Adrenal gland (tissue), 9 donors: ENCODE measurements at regions not wholly inside any gene's neighbourhood (a gene's known extent, or its start where the extent isn't known, plus 50 kb on each side); places are given as distances from the start of the nearest gene placed in this dataset.

Experiments used
- DNase-seq, 7 donors: peaks; one replicate each; pipeline ENCODE4 v3.0.0-alpha.2; 2019 to 2020
- H3K27ac ChIP-seq, 5 donors: fragments of 200-600 bp; sonication (generic) in 4 of 5; 1 replicate in 3 of 5; 2 replicates in 2 of 5; pipeline versions ENCODE4 v1.5.1 to v1.8.0; 2016 to 2020; ENCODE audit warnings: mild to moderate bottlenecking in 1 of 5
- H3K27me3 ChIP-seq: fragments of 200-600 bp; 2 replicates; pipeline ENCODE4 v1.8.0; 2021
- H3K36me3 ChIP-seq, 2 donors: fragments of 200-600 bp; replicated peaks in 1 of 2; 1 replicate in 1 of 2; 2 replicates in 1 of 2; pipeline versions ENCODE4 v1.5.1 to v1.8.0; 2018 to 2022
- H3K4me1 ChIP-seq, 2 donors: fragments of 200-600 bp; replicated peaks in 1 of 2; 1 replicate in 1 of 2; 2 replicates in 1 of 2; pipeline versions ENCODE4 v1.5.1 to v1.8.0; 2018 to 2021
- H3K4me3 ChIP-seq, 4 donors: fragments of 200-600 bp; sonication (generic) in 3 of 4; one replicate each; pipeline ENCODE4 v1.5.1; 2016 to 2018
- H3K9me3 ChIP-seq, 3 donors: fragments of 200-600 bp; sonication (generic) in 1 of 3; replicated peaks in 1 of 3; 1 replicate in 2 of 3; 2 replicates in 1 of 3; pipeline versions ENCODE4 v1.5.1 to v1.8.0; 2016 to 2021
- CTCF ChIP-seq, 6 experiments: fragments of 450-650 bp in 4 of 6; fragments of 200-600 bp in 2 of 6; sonication (generic) in 1 of 6; IDR thresholded peaks; 1 replicate in 5 of 6; 2 replicates in 1 of 6; pipeline versions ENCODE4 v1.5.1 to v1.8.0; 2016 to 2021; ENCODE audit warnings: antibody characterized with exemption in 6 of 6, mild to moderate bottlenecking in 2 of 6, moderate library complexity in 1 of 6
- POLR2A ChIP-seq, 2 donors: fragments of 450-650 bp; IDR thresholded peaks; one replicate each; pipeline ENCODE4 v1.6.1; 2017; ENCODE audit warnings: antibody characterized with exemption in 2 of 2, mild to moderate bottlenecking in 2 of 2, moderate library complexity in 1 of 2
- WGBS, 4 donors: extraction: QIAGEN DNeasy Blood & Tissue Kit in 2 of 4; methylation state at CpG; one replicate each; pipeline versions ENCODE4 v1.1.5 to v1.1.7; 2013 to 2017; 5-methylcytosine and 5-hydroxymethylcytosine counted together
- intact Hi-C, 2 donors: fragments of 100-400 bp; cut with DNase I; formaldehyde crosslinking; loops; one replicate each; pipeline versions ENCODE4 v1.14.1 to v1.15.0; 2022 to 2023
- donor health status: healthy with polysubstance abuse.
- donor health status: Bipolar disorder and iron deficiency.
- donor health status: DM: yes; HTN: yes; CAD: no.
- donor health status: DM: no; HTN: no; CAD: no.
- donor health status: DM: no; HTN: no; CAD: no.

- no peak overlapping the region for H3K27ac ChIP-seq
- no peaks in the 10 kb centered on the region for H3K36me3 ChIP-seq
- TF ChIP-seq POLR2A (IDR thresholded peaks at IDR 0.05) = no peak
- TF ChIP-seq CTCF (IDR thresholded peaks at IDR 0.05) = no peak
- no peaks in the 10 kb centered on the region for H3K4me1 ChIP-seq
- no peak for DNase-seq
- H3K9me3 ChIP-seq = no peaks in the 10 kb centered on the region
- intact Hi-C loops = no loop called here
- H3K4me3 ChIP-seq = no peak overlapping the region
- WGBS, 4 donors = 73 to 88% (median 77%) methylated on average over 2 of the region's 2 CpGs
- H3K27me3 ChIP-seq = no peaks in the 10 kb centered on the region
Observed at GRCh38 chr6:114740547-114740946, 397.7 kb upstream of the HS3ST5 start.

- intact Hi-C loops = no loop called here
- no peak for DNase-seq
- H3K9me3 ChIP-seq = no peaks in the 10 kb centered on the region
- no peaks in the 10 kb centered on the region for H3K27me3 ChIP-seq
- WGBS, 4 donors = 81 to 93% (median 87%) methylated on average over 1 of the region's 1 CpG
- no peak overlapping the region for H3K4me3 ChIP-seq
- no peak overlapping the region for H3K27ac ChIP-seq
- no peaks in the 10 kb centered on the region for H3K36me3 ChIP-seq
- no peaks in the 10 kb centered on the region for H3K4me1 ChIP-seq
- TF ChIP-seq POLR2A (IDR thresholded peaks at IDR 0.05) (no peak), CTCF (IDR thresholded peaks at IDR 0.05) (no peak)
Observed at GRCh38 chr6:114739656-114740055, 396.8 kb upstream of the HS3ST5 start.

- Histone ChIP-seq H3K9me3 (no peaks in the 10 kb centered on the region), H3K36me3 (no peaks in the 10 kb centered on the region), H3K27me3 (no peaks in the 10 kb centered on the region), H3K4me1 (no peaks in the 10 kb centered on the region), H3K27ac (no peak overlapping the region), H3K4me3 (no peak overlapping the region)
- 52 to 66% (median 62%) methylated on average over 5 of the region's 5 CpGs for WGBS, 4 donors
- TF ChIP-seq CTCF (IDR thresholded peaks at IDR 0.05) (no peak), POLR2A (IDR thresholded peaks at IDR 0.05) (no peak)
- intact Hi-C loops = no loop called here
- DNase-seq = no peak
Observed at GRCh38 chr6:114735025-114735735, 392.4 kb upstream of the HS3ST5 start.

- intact Hi-C loops = no loop called here
- no peak for DNase-seq
- Histone ChIP-seq H3K27ac (no peak overlapping the region), H3K36me3 (no peaks in the 10 kb centered on the region), H3K4me1 (no peaks in the 10 kb centered on the region), H3K4me3 (no peak overlapping the region), H3K9me3 (no peaks in the 10 kb centered on the region), H3K27me3 (no peaks in the 10 kb centered on the region)
- WGBS, 4 donors = 54 to 64% (median 60%) methylated on average over 1 of the region's 1 CpG
- TF ChIP-seq CTCF (IDR thresholded peaks at IDR 0.05) (no peak), POLR2A (IDR thresholded peaks at IDR 0.05) (no peak)
Observed at GRCh38 chr6:114733596-114733995, 390.8 kb upstream of the HS3ST5 start.
